Right lobe of liver (tissue), 4 donors: ENCODE measurements at regions not wholly inside any gene's neighbourhood (a gene's known extent, or its start where the extent isn't known, plus 50 kb on each side); places are given as distances from the start of the nearest gene placed in this dataset.
"Not testable (repeated sequence)": the region's sequence is repeated elsewhere in the genome, so short reads cannot be mapped to it uniquely, and the experiment has no call there.

ENCODE experiments used
- CTCF ChIP-seq, 4 donors: fragments of 200-600 bp in 3 of 4; fragments of 450-650 bp in 1 of 4; IDR thresholded peaks; one replicate each; pipeline versions ENCODE4 v1.5.1 to v1.8.0; 2016 to 2022; ENCODE audit warnings: antibody characterized with exemption in 4 of 4, mild to moderate bottlenecking in 2 of 4
- POLR2A ChIP-seq: fragments of 450-650 bp; IDR thresholded peaks from one replicate; pipeline ENCODE4 v1.6.1; 2017; ENCODE audit warnings: antibody characterized with exemption, mild to moderate bottlenecking
- donor health status: DM: no; HTN: no; CAD: no.
- donor health status: DM: no; HTN: no; CAD: no.
- donor health status: DM: no; HTN: yes; CAD: no.

- TF ChIP-seq CTCF (IDR thresholded peaks at IDR 0.05); POLR2A: not testable (repeated sequence)
These were observed 133.4 kb upstream of the ADCY1 start for GRCh38 chr7:45440776-45441175.
